Right atrium auricular region (tissue), 2 donors: ENCODE measurements at regions not wholly inside any gene's neighbourhood (a gene's known extent, or its start where the extent isn't known, plus 50 kb on each side); places are given as distances from the start of the nearest gene placed in this dataset.

ENCODE experiments used
- DNase-seq: peaks from one replicate; pipeline ENCODE4 v3.0.0-alpha.2; 2019; ENCODE audit warnings: low spot score
- H3K27ac ChIP-seq, 2 donors: fragments of 200-600 bp; sonication (generic); 1 replicate in 1 of 2; 2 replicates in 1 of 2; pipeline ENCODE4 v1.5.1; 2016 to 2019
- H3K27me3 ChIP-seq, 2 donors: fragments of 200-600 bp; sonication (generic); one replicate each; pipeline versions ENCODE4 v1.5.1 to v1.6.0; 2017 to 2019
- H3K36me3 ChIP-seq: fragments of 200-600 bp; sonication (generic); one replicate; pipeline ENCODE4 v1.5.1; 2016
- H3K4me1 ChIP-seq, 2 donors: fragments of 200-600 bp; sonication (generic); one replicate each; pipeline versions ENCODE4 v1.5.1 to v1.6.0; 2017 to 2019
- H3K4me3 ChIP-seq, 2 donors: fragments of 200-600 bp; sonication (generic); 1 replicate in 1 of 2; 2 replicates in 1 of 2; pipeline ENCODE4 v1.5.1; 2017 to 2019; ENCODE audit warnings: mild to moderate bottlenecking in 1 of 2, moderate library complexity in 1 of 2
- H3K9me3 ChIP-seq, 2 donors: fragments of 200-600 bp; sonication (generic); one replicate each; pipeline ENCODE4 v1.5.1; 2019
- TF ChIP-seq, protein P1 (sequence below), 2 donors: fragments of 200-600 bp; sonication (generic); IDR thresholded peaks; one replicate each; pipeline ENCODE4 v1.5.1; 2019; ENCODE audit warnings: antibody characterized with exemption in 2 of 2

DNA sequence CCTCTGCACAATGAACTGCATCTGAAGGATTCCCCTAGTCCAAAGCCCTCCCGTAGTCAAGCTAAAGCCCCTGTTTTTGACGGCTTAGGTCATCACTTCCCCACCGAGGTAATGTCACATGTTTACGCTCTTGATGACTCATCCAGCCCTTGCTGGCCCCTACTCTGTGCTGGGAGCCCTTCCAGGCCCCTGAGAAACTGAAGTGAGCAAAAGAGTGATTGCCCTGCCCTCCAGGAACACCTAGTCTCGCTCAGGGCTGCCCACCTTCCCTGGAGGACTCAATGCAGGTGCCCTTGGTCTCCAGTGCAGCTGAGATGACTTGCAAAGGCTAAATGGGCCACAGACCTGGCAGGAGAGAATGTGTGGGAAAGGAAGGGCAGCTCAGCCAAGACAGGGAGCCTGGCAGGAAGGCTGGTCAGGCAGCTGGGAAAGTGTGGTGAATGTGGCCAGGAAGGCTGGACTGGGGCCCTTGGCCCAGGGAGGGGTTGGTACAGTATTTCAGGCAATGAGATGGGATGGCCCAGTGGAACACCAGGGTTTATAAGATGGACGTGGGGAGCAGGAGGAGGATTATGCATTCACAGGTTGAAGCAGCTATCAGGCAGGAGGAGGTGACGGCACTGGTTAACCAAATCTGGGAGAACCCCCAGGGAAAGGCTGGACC, 345.6 kb downstream of the NPHP4 start:
- Histone ChIP-seq H3K4me1 (peaks cover 0 to 2% of the 10 kb centered on the region in 2 donors), H3K27ac (no peak overlapping the region), H3K36me3 (no peaks in the 10 kb centered on the region), H3K9me3 (no peaks in the 10 kb centered on the region), H3K4me3 (no peak overlapping the region), H3K27me3 (no peaks in the 10 kb centered on the region)
- TF ChIP-seq, protein P1, sequence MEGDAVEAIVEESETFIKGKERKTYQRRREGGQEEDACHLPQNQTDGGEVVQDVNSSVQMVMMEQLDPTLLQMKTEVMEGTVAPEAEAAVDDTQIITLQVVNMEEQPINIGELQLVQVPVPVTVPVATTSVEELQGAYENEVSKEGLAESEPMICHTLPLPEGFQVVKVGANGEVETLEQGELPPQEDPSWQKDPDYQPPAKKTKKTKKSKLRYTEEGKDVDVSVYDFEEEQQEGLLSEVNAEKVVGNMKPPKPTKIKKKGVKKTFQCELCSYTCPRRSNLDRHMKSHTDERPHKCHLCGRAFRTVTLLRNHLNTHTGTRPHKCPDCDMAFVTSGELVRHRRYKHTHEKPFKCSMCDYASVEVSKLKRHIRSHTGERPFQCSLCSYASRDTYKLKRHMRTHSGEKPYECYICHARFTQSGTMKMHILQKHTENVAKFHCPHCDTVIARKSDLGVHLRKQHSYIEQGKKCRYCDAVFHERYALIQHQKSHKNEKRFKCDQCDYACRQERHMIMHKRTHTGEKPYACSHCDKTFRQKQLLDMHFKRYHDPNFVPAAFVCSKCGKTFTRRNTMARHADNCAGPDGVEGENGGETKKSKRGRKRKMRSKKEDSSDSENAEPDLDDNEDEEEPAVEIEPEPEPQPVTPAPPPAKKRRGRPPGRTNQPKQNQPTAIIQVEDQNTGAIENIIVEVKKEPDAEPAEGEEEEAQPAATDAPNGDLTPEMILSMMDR (IDR thresholded peaks at IDR 0.05) = no peak
- DNase-seq = no peak

DNA sequence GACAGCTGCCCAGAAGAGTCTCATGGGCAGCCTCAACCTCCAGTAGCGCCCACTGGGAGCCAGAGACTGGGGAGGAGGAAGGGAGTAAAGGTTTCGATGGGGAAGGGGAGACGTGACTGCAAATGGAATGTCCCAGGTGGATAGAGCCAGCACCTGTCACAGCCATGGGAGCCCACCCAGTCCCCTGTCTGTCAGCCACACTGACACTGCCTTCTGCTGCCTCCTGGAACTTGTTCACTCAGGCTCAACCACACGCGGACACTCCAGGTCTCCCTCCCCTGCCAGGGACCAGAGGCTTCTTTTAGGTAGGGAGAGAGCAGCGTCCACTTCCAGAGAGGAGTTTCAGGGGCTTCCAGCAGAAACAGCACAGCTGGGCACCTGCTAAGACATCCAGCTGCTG, 346.3 kb downstream of the NPHP4 start:
- H3K36me3 ChIP-seq = no peaks in the 10 kb centered on the region
- no peaks in the 10 kb centered on the region for H3K4me1 ChIP-seq
- TF ChIP-seq, protein P1 (IDR thresholded peaks at IDR 0.05) = no peak
- DNase-seq = no peak
- H3K27me3 ChIP-seq = no peaks in the 10 kb centered on the region
- no peaks in the 10 kb centered on the region for H3K9me3 ChIP-seq
- no peak overlapping the region for H3K4me3 ChIP-seq
- no peak overlapping the region for H3K27ac ChIP-seq

GRCh38 chr1:5645135-5645399, 347.2 kb downstream of the NPHP4 start:
- Histone ChIP-seq H3K27ac (no peak overlapping the region), H3K9me3 (no peaks in the 10 kb centered on the region), H3K4me3 (no peak overlapping the region), H3K36me3 (no peaks in the 10 kb centered on the region), H3K4me1 (no peaks in the 10 kb centered on the region), H3K27me3 (no peaks in the 10 kb centered on the region)
- TF ChIP-seq, protein P1 (IDR thresholded peaks at IDR 0.05) = no peak
- no peak for DNase-seq

DNA sequence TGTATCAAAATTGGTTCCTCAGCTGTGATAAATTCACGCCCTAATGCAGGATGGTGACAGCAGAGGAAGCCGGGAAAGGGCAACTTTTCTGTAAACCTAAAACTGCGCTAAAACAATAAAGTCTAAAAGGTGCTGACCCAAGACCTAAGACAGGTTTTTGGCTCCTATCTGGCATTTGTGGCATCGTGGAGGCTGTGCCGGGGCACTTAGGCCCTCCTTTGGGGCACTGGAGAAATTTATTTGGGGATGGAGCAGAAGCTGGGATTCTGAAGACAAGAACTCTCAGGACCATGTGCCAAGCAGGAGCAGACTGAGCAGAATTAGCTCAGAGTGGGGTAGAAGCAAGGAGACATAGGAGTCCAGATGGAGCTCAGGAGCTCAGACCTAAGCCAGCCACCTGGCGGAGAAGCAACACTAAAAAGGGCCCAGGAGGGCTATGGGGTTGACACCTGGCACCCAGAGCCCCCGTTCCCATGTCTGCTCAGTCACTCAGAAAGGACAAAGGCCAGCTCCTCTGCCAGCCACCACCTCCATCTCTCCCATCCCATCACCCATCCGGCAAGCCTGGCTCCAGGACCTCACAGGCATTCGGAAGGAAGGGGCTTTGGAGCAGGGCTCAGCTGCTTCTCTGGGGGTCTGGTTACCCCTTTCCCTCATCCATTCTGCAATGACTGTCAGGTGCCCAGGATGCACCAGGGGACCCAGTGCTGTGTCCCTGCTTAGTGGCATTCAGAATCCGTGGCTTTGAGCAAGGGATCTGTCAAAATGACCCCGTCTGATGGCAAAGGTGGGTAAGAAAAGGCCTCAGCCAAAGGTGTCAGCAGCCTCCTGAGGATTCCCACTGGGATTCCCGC, 347.7 kb downstream of the NPHP4 start:
- DNase-seq = no peak
- H3K9me3 ChIP-seq = no peaks in the 10 kb centered on the region
- no peaks in the 10 kb centered on the region for H3K27me3 ChIP-seq
- H3K27ac ChIP-seq = no peak overlapping the region
- H3K36me3 ChIP-seq = no peaks in the 10 kb centered on the region
- TF ChIP-seq, protein P1 (IDR thresholded peaks at IDR 0.05) = no peak
- no peaks in the 10 kb centered on the region for H3K4me1 ChIP-seq
- no peak overlapping the region for H3K4me3 ChIP-seq

GRCh38 chr1:5643360-5644107, 348.7 kb downstream of the NPHP4 start:
- Histone ChIP-seq H3K36me3 (no peaks in the 10 kb centered on the region), H3K27me3 (no peaks in the 10 kb centered on the region), H3K9me3 (no peaks in the 10 kb centered on the region), H3K27ac (no peak overlapping the region), H3K4me1 (no peaks in the 10 kb centered on the region), H3K4me3 (no peak overlapping the region)
- DNase-seq = no peak
- TF ChIP-seq, protein P1 (IDR thresholded peaks at IDR 0.05) = no peak
